ENCODE measurements at regions not wholly inside any gene's neighbourhood (a gene's known extent, or its start where the extent isn't known, plus 50 kb on each side); places are given as distances from the start of the nearest gene placed in this dataset.

GRCh38 chr3:82475306-82475705 is 713.9 kb upstream of the GBE1 start:
- DNase-seq (ENCODE audit: low read depth), result no peak
- TF ChIP-seq CTCF (IDR thresholded peaks at IDR 0.05; ENCODE audit: low read depth, low read length, missing control alignments), result no peak
- H3K4me3 ChIP-seq (ENCODE audit: low read depth, low read length), result no peak overlapping the region

- H3K4me3 ChIP-seq (ENCODE audit: low read depth, low read length), result no peak overlapping the region
- TF ChIP-seq CTCF (IDR thresholded peaks at IDR 0.05; ENCODE audit: low read depth, low read length, missing control alignments), result no peak
- DNase-seq (ENCODE audit: low read depth), result no peak
Measured at GRCh38 chr3:82474711-82475110, 713.3 kb upstream of the GBE1 start.

GRCh38 chr3:82473864-82474541 is 712.6 kb upstream of the GBE1 start:
- no peak for TF ChIP-seq CTCF (IDR thresholded peaks at IDR 0.05; ENCODE audit: low read depth, low read length, missing control alignments)
- H3K4me3 ChIP-seq (ENCODE audit: low read depth, low read length), result no peak overlapping the region
- no peak for DNase-seq (ENCODE audit: low read depth)

- no peak for TF ChIP-seq CTCF (IDR thresholded peaks at IDR 0.05; ENCODE audit: low read depth, low read length, missing control alignments)
- no peak for DNase-seq (ENCODE audit: low read depth)
Measured at GRCh38 chr3:82467051-82467450, 705.6 kb upstream of the GBE1 start.

GRCh38 chr3:82462977-82463376 is 701.5 kb upstream of the GBE1 start:
- no peak overlapping the region for H3K4me3 ChIP-seq (ENCODE audit: low read depth, low read length)
- no peak for TF ChIP-seq CTCF (IDR thresholded peaks at IDR 0.05; ENCODE audit: low read depth, low read length, missing control alignments)
- no peak for DNase-seq (ENCODE audit: low read depth)

More at GRCh38 chr3:82467051-82467450, 705.6 kb upstream of the GBE1 start:
- H3K4me3 ChIP-seq (ENCODE audit: low read depth, low read length), result no peak overlapping the region

GRCh38 chr3:82461049-82461889 is 699.8 kb upstream of the GBE1 start:
- H3K4me3 ChIP-seq (ENCODE audit: low read depth, low read length), result no peak overlapping the region
- no peak for DNase-seq (ENCODE audit: low read depth)
- TF ChIP-seq CTCF (IDR thresholded peaks at IDR 0.05; ENCODE audit: low read depth, low read length, missing control alignments), result no peak

All from GM12864 (cell line).